ENCODE measurements at regions not wholly inside any gene's neighbourhood (a gene's known extent, or its start where the extent isn't known, plus 50 kb on each side); places are given as distances from the start of the nearest gene placed in this dataset.

- ChIA-PET CTCF (interaction anchor here (0.6 kb wide), 2 partner anchors 17 to 414 kb away, joined by 5 to 6 read pairs; no protein-coding TSS in a partner anchor), POLR2A (ENCODE audit: unreplicated experiment) (no interaction called here)
- H3K27ac ChIP-seq (ENCODE audit: insufficient read depth, low read length), result no peak overlapping the region
- no peak overlapping the region for H2AK5ac ChIP-seq (ENCODE audit: low read depth, low read length)
- no peaks in the 10 kb centered on the region for H4K20me1 ChIP-seq (ENCODE audit: insufficient read depth, low read length)
- H3K56ac ChIP-seq (ENCODE audit: extremely low read depth, insufficient read depth, low read length), result no peak overlapping the region
- in situ Hi-C loops (cut with MboI; ENCODE audit: low sequenced_read_pairs), result no loop called here
- no peak overlapping the region for H4K5ac ChIP-seq (ENCODE audit: low read depth, low read length)
- dilution Hi-C loops (cut with HindIII; ENCODE audit: low sequenced_read_pairs, unreplicated experiment), result no loop called here
- H3K4ac ChIP-seq (ENCODE audit: low read depth, low read length), result no peak overlapping the region
- H3K79me1 ChIP-seq (ENCODE audit: low read depth in 1 of 2, low read length in 2 of 2), result peaks cover 3% of the 10 kb centered on the region in 2 experiments; a peak in 2 of 4 replicates
- no peaks in the 10 kb centered on the region for H3K27me3 ChIP-seq (ENCODE audit: control insufficient read depth, insufficient read depth, low read length)
- no peaks in the 10 kb centered on the region for H3K36me3 ChIP-seq (ENCODE audit: control insufficient read depth, insufficient read depth, low read length)
- no peak overlapping the region for H4K8ac ChIP-seq (ENCODE audit: low read depth in 2 of 2, low read length in 2 of 2)
- ATAC-seq (ENCODE audit: low read depth) (no peak), DNase-seq (no peak)
- TF ChIP-seq NFE2L2 (IDR thresholded peaks at IDR 0.05; ENCODE audit: low read depth, low read length), result no peak
- no peak for TF ChIP-seq MAZ (IDR thresholded peaks at IDR 0.05; ENCODE audit: borderline replicate concordance, low read depth, low read length)
- no peak for TF ChIP-seq RAD21 (IDR thresholded peaks at IDR 0.05; ENCODE audit: low read length)
- no peak for TF ChIP-seq POLR2A (IDR thresholded peaks at IDR 0.05; ENCODE audit: low read depth, low read length)
- TF ChIP-seq CEBPB (IDR thresholded peaks at IDR 0.05; ENCODE audit: low read depth, low read length), result no peak
- no peak for TF ChIP-seq RCOR1 (IDR thresholded peaks at IDR 0.05; ENCODE audit: insufficient replicate concordance, low read length)
- TF ChIP-seq BHLHE40 (IDR thresholded peaks at IDR 0.05; ENCODE audit: low read depth, low read length), result no peak
- no peak for TF ChIP-seq RFX5 (IDR thresholded peaks at IDR 0.05; ENCODE audit: low read depth, low read length)
- TF ChIP-seq USF2 (IDR thresholded peaks at IDR 0.05; ENCODE audit: low read depth, low read length), result no peak
- no peak for TF ChIP-seq CTCF (conservative IDR thresholded peaks at IDR 0.05; ENCODE audit: low read depth, low read length)
- TF ChIP-seq, protein P1, sequence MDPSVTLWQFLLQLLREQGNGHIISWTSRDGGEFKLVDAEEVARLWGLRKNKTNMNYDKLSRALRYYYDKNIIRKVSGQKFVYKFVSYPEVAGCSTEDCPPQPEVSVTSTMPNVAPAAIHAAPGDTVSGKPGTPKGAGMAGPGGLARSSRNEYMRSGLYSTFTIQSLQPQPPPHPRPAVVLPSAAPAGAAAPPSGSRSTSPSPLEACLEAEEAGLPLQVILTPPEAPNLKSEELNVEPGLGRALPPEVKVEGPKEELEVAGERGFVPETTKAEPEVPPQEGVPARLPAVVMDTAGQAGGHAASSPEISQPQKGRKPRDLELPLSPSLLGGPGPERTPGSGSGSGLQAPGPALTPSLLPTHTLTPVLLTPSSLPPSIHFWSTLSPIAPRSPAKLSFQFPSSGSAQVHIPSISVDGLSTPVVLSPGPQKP (IDR thresholded peaks at IDR 0.05; ENCODE audit: borderline replicate concordance, low read depth, low read length), result no peak
- TF ChIP-seq MAFK (IDR thresholded peaks at IDR 0.05; ENCODE audit: low read depth, low read length), result no peak
- no peak for TF ChIP-seq SMC3 (IDR thresholded peaks at IDR 0.05; ENCODE audit: low read depth, low read length)
- TF ChIP-seq FOS (IDR thresholded peaks at IDR 0.05; ENCODE audit: low read depth, low read length), result no peak
- no peak for TF ChIP-seq CHD1 (IDR thresholded peaks at IDR 0.05; ENCODE audit: low read depth, low read length)
- TF ChIP-seq MXI1 (IDR thresholded peaks at IDR 0.05; ENCODE audit: borderline replicate concordance, low read depth, low read length), result no peak
- BruUV-seq (replicated peaks), result no TSS peak
- H2AFZ ChIP-seq (replicated peaks; ENCODE audit: low read length, poor library complexity), result no peak overlapping the region
- H3K4me2 ChIP-seq (ENCODE audit: low read depth, low read length), result no peak overlapping the region
- no peaks in the 10 kb centered on the region for H3K9me3 ChIP-seq (ENCODE audit: control insufficient read depth, insufficient read depth, low read length)
- no peak overlapping the region for H3K14ac ChIP-seq (replicated peaks; ENCODE audit: low read depth, low read length)
- no CpG with 5 or more reads among the region's 3 CpGs for WGBS, 2 experiments (ENCODE audit: extremely low coverage in 2 of 2, insufficient read length in 1 of 2)
- H3K4me1 ChIP-seq (ENCODE audit: control insufficient read depth, insufficient read depth, low read length), result no peaks in the 10 kb centered on the region
- H2BK120ac ChIP-seq (ENCODE audit: low read depth, low read length), result no peak overlapping the region
- H4K91ac ChIP-seq (ENCODE audit: insufficient read depth, low read depth, low read length), result no peak overlapping the region
- H2BK15ac ChIP-seq (ENCODE audit: low read depth, low read length), result no peak overlapping the region
- H2BK5ac ChIP-seq (ENCODE audit: low read depth, low read length, poor library complexity, severe bottlenecking), result no peak overlapping the region
- H2BK20ac ChIP-seq (ENCODE audit: low read depth, low read length), result no peak overlapping the region
- H2AK9ac ChIP-seq (replicated peaks; ENCODE audit: low read depth, low read length, poor library complexity), result no peak overlapping the region
- peaks cover 4% of the 10 kb centered on the region; the same call in 1 of the 2 replicates for H3K9me1 ChIP-seq (ENCODE audit: insufficient read depth, low read length)
- no peak overlapping the region for H3K4me3 ChIP-seq (ENCODE audit: insufficient read depth, low read depth, low read length)
- no peak overlapping the region for H3K9ac ChIP-seq (ENCODE audit: low read depth, low read length)
- no peak overlapping the region for H3K23ac ChIP-seq (ENCODE audit: low read depth, low read length)
- intact Hi-C loops (cut with micrococcal nuclease), result no loop called here
- no peak overlapping the region for H3K18ac ChIP-seq (ENCODE audit: low read depth, low read length)
Observed at GRCh38 chr21:29441651-29442050, 142.9 kb downstream of the BACH1 start.
